Activated CD8-positive, alpha-beta memory T cell treated with anti-CD3 and anti-CD28 coated beads for 1 hour (primary cell): ENCODE measurements at regions not wholly inside any gene's neighbourhood (a gene's known extent, or its start where the extent isn't known, plus 50 kb on each side); places are given as distances from the start of the nearest gene placed in this dataset.
"Not testable (repeated sequence)": the region's sequence is repeated elsewhere in the genome, so short reads cannot be mapped to it uniquely, and the experiment has no call there.

Experiments used
- DNase-seq, 2 donors: peaks; one replicate each; pipeline ENCODE4 v3.0.0-alpha.2; 2020; ENCODE audit warnings: low read depth in 1 of 2; ENCODE audit errors: extremely low read depth in 1 of 2

GRCh38 chrX:13428053-13428786, 108.4 kb upstream of the ATXN3L start:
- no peak for DNase-seq

- no peak for DNase-seq
Measured at GRCh38 chrX:13427441-13428052, 107.7 kb upstream of the ATXN3L start.

- DNase-seq, result no peak
Measured at GRCh38 chrX:13420545-13421183, 100.8 kb upstream of the ATXN3L start.

GRCh38 chrX:13419918-13420317, 100.1 kb upstream of the ATXN3L start:
- no peak for DNase-seq

DNA sequence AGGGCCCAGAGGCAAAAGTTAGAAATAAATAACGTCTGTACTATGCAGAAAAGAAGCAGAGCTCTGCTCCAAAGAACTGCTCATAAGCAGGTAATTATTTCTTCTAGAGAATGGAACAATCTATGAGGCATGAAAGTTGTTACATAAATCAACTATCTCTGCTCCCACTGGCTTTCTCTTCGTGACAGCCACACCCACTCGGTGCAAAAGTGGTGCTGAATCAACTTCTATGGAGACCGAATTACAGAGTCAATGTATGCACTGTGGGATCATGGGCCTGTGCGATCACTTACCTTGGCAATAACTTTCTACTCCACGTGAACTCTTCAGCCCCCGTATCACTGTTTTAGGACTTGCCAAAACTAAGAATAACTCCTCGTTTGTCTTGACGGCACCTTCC, 99.4 kb upstream of the ATXN3L start:
- DNase-seq, result no peak

DNA sequence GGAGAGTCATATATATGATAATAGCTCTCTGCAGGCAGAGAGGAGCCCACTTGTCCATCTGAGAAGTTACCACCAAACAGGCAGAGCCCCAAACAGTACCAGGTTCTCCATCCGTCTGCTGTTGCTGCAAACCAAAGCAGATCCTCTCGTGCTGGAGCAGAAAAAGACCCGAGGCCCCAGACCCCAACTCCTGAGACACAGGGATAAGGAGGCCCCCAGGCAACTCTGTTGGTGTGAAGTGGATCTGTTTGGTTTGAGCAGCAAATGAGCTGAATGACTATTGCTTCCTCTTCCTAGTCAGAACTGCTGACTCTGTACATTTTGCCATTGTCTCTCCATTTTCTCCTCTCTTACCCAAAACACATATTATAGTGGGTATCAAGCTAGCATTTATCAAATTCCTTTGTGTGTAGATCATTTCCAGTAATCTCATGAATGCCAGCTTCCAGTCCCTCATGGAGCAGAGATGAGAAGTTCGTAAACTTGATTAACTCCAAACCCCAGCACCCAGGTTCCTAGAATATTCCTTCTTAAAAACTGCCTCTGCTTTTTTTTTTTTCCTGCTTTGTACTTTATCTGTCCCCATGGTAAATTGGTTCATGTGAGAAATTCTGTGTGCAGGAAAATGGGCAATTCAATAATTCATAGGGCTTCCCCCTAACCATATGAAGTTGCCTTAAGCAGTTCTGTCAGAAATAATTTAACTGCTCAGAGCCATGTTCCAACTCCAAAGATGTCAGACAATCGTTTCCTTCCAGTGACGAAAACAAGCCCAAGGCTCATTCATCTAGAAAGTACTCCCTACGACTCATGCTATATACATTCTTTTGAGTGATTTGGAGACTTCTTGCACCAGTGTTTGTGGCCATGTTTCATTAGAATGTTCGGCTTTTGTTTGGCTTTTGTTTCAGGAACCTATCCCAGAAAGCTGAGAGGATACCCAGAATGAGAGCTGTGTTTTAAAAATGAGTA, 98.6 kb upstream of the ATXN3L start:
- no peak for DNase-seq

DNA sequence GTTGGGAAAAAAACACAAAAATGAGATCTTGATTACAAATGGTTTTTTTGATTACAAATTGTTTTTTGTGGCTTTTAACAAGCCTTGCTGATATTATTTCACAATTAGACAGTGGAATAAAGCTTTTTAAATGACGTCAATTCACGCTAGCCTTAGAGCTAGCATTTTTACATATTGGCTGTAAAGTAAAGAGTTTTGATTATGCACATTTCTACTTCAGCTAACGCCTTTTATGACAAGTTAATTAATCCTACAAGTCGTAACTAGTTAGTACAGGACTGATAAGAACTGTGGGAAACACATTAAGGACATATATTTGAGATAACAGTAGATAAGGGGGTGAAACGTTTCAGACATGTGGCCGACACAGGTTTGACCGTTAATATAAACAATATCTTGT, 95.7 kb upstream of the ATXN3L start:
- DNase-seq, result no peak

DNA sequence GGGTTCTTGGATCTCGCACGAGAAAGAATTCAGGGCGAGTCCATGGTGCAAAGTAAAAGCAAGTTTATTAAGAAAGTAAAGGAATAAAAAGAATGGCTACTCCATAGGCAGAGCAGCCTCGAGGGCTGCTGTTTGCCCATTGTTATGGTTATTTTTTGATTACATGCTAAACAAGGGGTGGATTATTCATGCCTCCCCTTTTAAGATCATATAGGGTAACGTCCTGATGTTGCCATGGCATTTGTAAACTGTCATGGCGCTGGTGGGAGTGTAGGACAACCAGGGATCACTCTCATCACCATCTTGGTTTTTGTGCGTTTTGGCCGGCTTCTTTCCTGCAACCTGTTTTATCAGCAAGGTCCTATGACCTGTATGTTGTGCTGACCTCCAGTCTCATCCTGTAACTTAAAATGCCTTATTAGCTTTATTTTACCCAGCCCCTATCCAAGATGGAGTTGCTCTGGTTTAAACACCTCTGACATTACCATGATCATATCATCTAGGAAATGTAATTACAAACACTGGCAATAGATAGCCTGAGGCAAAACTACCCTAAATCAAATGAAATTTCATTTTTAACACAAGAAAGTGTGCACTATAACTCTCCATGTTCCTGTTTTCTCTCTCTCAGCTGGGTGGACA, 94.3 kb upstream of the ATXN3L start:
- no peak for DNase-seq

DNA sequence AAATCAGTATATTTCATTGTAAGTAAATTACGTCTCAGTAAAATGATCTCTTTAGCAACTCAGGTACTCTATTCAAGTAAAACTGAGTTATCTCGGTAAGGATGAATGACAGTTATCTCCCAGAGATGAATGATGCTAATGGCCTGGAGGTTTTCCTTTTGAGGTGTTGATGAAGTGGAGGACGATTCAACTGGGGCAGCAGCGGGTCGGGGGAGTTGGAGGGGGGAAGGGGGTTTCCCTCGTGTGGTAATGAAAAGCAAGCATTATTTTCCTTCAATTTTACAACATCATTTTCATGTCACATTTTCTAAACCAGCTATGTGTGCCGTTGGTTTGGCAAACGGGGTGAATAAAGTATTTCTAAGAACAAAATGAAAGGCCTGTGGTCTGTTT, 92.4 kb upstream of the ATXN3L start:
- no peak for DNase-seq

GRCh38 chrX:13411496-13412207, 91.8 kb upstream of the ATXN3L start:
- no peak for DNase-seq

DNA sequence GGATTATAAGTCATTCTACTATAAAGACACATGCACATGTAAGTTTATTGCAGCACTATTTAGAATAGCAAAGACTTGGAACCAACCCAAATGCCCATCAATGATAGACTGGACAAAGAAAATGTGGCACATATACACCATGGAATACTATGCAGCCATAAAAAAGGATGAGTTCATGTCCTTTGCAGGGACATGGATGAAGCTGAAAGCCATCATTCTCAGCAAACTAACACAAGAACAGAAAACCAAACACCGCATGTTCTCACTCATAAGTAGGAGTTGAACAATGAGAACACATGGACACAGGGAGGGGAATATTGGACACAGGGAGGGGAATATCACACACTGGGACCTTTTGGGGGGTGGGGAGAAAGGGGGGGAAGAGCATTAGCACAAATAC, 88.7 kb upstream of the ATXN3L start:
- not testable (repeated sequence) for DNase-seq

- DNase-seq, result not testable (repeated sequence)
Measured at GRCh38 chrX:13404777-13405176, 84.9 kb upstream of the ATXN3L start.

DNA sequence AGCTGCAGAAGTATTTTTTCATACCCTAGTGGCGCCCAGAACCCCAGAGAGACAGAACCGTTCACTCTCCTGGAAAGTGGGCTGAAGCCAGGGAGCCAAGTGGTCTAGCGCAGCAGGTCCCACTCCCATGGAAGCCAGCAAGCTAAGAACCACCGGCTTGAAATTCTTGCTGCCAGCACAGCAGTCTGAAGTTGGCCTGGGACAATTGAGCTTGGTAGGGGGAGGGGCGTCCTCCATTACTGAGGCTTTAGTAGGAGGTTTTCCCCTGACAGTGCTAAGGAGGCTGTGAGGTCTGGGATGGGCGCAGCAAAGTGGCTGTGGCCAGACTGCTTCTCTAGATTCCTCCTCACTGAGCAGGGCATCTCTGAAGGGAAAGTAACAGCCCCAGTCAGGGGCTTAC, 84.5 kb upstream of the ATXN3L start:
- DNase-seq, result no peak

DNA sequence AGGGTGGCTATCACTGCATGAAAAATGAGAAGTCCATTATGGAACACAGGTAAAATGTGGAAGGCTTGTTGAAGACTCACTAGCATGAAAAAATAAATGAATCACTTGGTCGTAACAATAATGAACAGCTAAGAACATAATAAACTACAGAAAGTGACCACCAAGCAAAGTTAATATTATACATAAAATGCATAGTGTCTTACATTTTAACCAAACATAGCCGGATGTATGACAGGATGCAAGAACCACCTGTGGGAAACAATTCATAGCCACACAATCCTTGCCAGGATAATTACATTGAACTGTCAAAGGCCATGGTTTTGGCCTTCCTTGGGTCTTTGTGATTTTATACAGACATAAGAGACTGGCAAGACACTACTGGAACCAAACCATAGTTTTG, 81.9 kb upstream of the ATXN3L start:
- DNase-seq, result no peak

DNA sequence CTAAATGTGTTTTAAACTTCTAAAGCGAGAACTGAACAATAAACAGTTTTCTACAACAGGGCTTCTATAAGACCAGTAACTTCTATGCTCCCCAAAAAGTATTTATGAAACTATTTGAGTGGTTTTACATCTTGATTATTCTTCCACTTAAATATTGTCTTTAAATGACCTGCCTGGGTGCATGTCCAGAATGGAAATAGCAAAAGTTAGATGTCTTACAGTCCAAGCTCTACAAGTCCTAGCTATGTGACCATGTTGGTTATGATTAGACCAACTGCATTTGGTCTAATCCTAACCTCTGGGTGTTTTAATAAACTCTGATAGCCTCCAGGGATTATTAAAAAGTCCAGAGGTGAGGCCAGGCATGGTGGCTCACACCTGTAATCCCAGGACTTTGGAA, 79.0 kb upstream of the ATXN3L start:
- no peak for DNase-seq

DNA sequence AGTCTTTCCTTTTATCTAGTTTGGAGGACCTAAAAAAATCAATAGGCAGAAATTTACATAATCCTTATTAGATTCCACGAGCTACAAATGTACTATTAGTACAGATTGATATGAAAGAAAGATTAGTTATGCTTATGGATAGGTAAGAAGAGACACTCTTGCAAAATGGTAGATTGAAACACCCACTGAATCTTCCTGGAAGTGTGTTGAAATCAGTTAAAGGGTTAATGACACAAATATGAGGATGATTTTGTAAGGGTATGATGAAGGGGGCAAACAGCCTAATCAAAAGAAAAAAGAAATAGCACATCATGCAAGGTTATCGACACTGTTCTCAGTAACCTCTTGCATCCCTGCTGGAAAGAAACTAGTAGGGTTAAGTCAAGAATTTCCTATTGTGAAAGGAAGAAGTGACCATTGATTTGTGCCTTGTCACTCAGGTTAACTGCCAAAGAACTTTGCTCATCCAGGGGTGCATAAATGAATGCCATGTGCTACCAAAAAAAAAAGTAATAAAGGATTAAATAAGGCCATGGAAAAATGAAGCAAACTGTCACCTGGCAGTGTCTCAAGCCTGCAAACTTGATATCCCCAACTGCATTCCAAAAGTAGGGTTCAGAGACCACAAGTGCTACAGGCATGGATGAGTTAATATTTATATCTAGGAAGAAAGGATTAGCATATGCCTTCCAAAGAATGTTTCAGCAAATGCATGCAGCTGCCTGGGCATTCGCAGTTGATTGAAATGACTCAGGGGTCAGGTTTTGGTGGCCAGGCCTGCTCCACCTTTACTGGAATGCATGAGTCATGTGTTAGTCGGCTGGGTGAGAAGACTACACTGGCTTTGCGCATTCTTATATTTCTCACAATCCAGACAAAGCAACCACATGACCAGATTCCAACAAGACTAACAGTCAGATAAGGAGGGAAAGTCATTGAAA, 78.3 kb upstream of the ATXN3L start:
- no peak for DNase-seq

GRCh38 chrX:13396924-13397323, 77.1 kb upstream of the ATXN3L start:
- DNase-seq, result no peak

GRCh38 chrX:13389501-13389900, 69.6 kb upstream of the ATXN3L start:
- DNase-seq, result no peak
